ENCODE measurements at regions not wholly inside any gene's neighbourhood (a gene's known extent, or its start where the extent isn't known, plus 50 kb on each side); places are given as distances from the start of the nearest gene placed in this dataset.

DNA sequence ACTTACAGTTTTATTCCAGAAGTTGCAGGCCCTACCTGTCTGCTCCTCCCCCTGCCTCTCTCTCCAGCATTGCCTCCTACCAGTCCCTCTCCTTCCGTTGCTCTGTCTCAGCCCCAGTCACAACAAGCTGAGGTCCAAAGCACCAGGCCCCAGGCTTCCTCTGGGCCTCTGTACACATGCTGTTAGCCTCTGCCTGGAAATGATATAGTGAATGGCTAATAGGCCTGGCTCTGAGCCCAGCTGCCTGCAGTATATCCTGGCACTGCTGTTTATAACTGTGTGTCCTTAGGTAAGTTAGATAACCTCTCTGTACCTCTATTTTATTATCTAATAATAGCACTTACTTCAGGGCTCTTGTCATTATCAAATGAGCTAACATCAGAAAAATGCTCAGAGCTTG lies 114.9 kb upstream of the PWP1 start:
- TF ChIP-seq, protein P1, sequence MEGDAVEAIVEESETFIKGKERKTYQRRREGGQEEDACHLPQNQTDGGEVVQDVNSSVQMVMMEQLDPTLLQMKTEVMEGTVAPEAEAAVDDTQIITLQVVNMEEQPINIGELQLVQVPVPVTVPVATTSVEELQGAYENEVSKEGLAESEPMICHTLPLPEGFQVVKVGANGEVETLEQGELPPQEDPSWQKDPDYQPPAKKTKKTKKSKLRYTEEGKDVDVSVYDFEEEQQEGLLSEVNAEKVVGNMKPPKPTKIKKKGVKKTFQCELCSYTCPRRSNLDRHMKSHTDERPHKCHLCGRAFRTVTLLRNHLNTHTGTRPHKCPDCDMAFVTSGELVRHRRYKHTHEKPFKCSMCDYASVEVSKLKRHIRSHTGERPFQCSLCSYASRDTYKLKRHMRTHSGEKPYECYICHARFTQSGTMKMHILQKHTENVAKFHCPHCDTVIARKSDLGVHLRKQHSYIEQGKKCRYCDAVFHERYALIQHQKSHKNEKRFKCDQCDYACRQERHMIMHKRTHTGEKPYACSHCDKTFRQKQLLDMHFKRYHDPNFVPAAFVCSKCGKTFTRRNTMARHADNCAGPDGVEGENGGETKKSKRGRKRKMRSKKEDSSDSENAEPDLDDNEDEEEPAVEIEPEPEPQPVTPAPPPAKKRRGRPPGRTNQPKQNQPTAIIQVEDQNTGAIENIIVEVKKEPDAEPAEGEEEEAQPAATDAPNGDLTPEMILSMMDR (conservative IDR thresholded peaks at IDR 0.05; ENCODE audit: low read depth, low read length): no peak
- TF ChIP-seq EZH2 (IDR thresholded peaks at IDR 0.05; ENCODE audit: low read length, unreplicated experiment): no peak
- no peak for TF ChIP-seq EZH2phosphoT487 (IDR thresholded peaks at IDR 0.05; ENCODE audit: borderline replicate concordance, low read length)

Data from PC-3 (cell line).